Kidney (tissue), 13 donors: ENCODE measurements at regions not wholly inside any gene's neighbourhood (a gene's known extent, or its start where the extent isn't known, plus 50 kb on each side); places are given as distances from the start of the nearest gene placed in this dataset.

Experiments used
- DNase-seq, 5 donors: peaks; one replicate each; pipeline ENCODE4 v3.0.0-alpha.2; 2013 to 2020
- FAIRE-seq: peaks from 2 replicates; lab custom pipeline; 2012; peaks lifted over from hg19 to GRCh38; lab: Jason Lieb, UNC
- H3K27ac ChIP-seq, 2 donors: one replicate each; pipeline ENCODE4 v1.7.0; 2013; ENCODE audit warnings: low read depth in 2 of 2, low read length in 2 of 2, inconsistent platforms in 1 of 2
- H3K27me3 ChIP-seq: one replicate; pipeline ENCODE4 v1.7.1; 2013; ENCODE audit warnings: low read length, inconsistent platforms; ENCODE audit not compliant: control insufficient read depth, insufficient read depth
- H3K36me3 ChIP-seq, 3 donors: one replicate each; pipeline versions ENCODE4 v1.7.0 to v1.7.1; 2013; ENCODE audit warnings: low read length in 3 of 3, control low read depth in 1 of 3, inconsistent platforms in 1 of 3; ENCODE audit not compliant: insufficient read depth in 3 of 3, control insufficient read depth in 2 of 3
- H3K4me1 ChIP-seq, 3 donors: one replicate each; pipeline versions ENCODE4 v1.7.0 to v1.7.1; 2013; ENCODE audit warnings: low read length in 3 of 3, inconsistent platforms in 1 of 3, low read depth in 1 of 3; ENCODE audit not compliant: control insufficient read depth in 2 of 3, insufficient read depth in 2 of 3
- H3K4me3 ChIP-seq, 3 donors: one replicate each; pipeline versions ENCODE4 v1.7.0 to v1.8.1; 2013; ENCODE audit warnings: low read length in 3 of 3, control low read depth in 1 of 3, inconsistent platforms in 1 of 3
- H3K9ac ChIP-seq, 3 donors: one replicate each; pipeline versions ENCODE4 v1.7.0 to v1.7.1; 2013; ENCODE audit warnings: low read length in 3 of 3, control low read depth in 1 of 3, inconsistent platforms in 1 of 3
- H3K9me3 ChIP-seq, 3 donors: one replicate each; pipeline versions ENCODE4 v1.7.0 to v1.7.1; 2013; ENCODE audit warnings: low read length in 3 of 3, control low read depth in 1 of 3, inconsistent platforms in 1 of 3; ENCODE audit not compliant: control insufficient read depth in 2 of 3, insufficient read depth in 1 of 3
- CTCF ChIP-seq: IDR thresholded peaks from 3 replicates; pipeline ENCODE4 v1.5.1; 2012; ENCODE audit warnings: mild to moderate bottlenecking, moderate library complexity, borderline replicate concordance; ENCODE audit not compliant: insufficient read depth; ENCODE audit errors: extremely low read depth
- intact Hi-C: fragments of 100-400 bp; cut with DNase I; formaldehyde crosslinking; loops from one replicate; pipeline ENCODE4 v1.11.1; 2022
- donor health status: control.
- donor health status: control.
- donor health status: control.
- donor health status: control.
- donor health status: control.
- donor health status: DM: yes; HTN: yes; CAD: no.
- donor health status: Normal renal cell carcinoma (clear cell type).

DNA sequence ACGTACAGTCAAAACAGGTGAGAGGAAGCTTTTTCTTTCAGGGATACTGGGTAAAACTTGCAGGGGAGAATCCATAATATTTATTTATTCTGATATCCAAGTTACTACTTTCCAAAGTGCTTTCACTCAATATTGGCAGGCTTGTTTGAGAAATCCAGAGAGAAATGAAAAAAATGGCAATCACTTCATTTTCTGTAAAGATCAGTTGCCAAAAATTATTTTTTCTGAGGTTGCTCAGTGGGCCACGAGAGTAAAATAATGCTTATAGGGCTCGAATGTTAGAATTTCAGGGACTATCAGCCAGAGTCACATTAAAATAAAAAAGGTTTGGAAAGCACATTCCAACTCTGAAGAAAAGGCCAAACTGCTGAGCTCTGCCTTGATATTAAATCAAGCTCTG, 324.6 kb upstream of the RND3 start:
- intact Hi-C loops, result no loop called here
- no peaks in the 10 kb centered on the region for H3K36me3 ChIP-seq
- TF ChIP-seq CTCF, result no peak
- no peak overlapping the region for H3K9ac ChIP-seq
- H3K9me3 ChIP-seq, result no peaks in the 10 kb centered on the region
- H3K27me3 ChIP-seq, result no peaks in the 10 kb centered on the region
- peaks cover 0 to 2% (median 0%) of the 10 kb centered on the region in 3 donors for H3K4me1 ChIP-seq
- DNase-seq (no peak), FAIRE-seq (no peak)
- no peak overlapping the region for H3K4me3 ChIP-seq
- no peak overlapping the region for H3K27ac ChIP-seq

- H3K36me3 ChIP-seq, result no peaks in the 10 kb centered on the region
- TF ChIP-seq CTCF, result no peak
- DNase-seq (no peak), FAIRE-seq (no peak)
- no peaks in the 10 kb centered on the region for H3K27me3 ChIP-seq
- H3K4me1 ChIP-seq, result peaks cover 0 to 2% (median 0%) of the 10 kb centered on the region in 3 donors
- no peak overlapping the region for H3K9ac ChIP-seq
- H3K27ac ChIP-seq, result no peak overlapping the region
- intact Hi-C loops, result no loop called here
- H3K9me3 ChIP-seq, result no peaks in the 10 kb centered on the region
- H3K4me3 ChIP-seq, result no peak overlapping the region
These were observed 323.9 kb upstream of the RND3 start for GRCh38 chr2:150811259-150811855.

- Histone ChIP-seq H3K4me3 (no peak overlapping the region), H3K36me3 (no peaks in the 10 kb centered on the region), H3K9ac (no peak overlapping the region), H3K27ac (no peak overlapping the region), H3K9me3 (no peaks in the 10 kb centered on the region), H3K27me3 (no peaks in the 10 kb centered on the region), H3K4me1 (peaks cover 0 to 2% (median 0%) of the 10 kb centered on the region in 3 donors)
- no peak for DNase-seq
- intact Hi-C loops, result no loop called here
- no peak for FAIRE-seq
- TF ChIP-seq CTCF, result no peak
These were observed 321.6 kb upstream of the RND3 start for GRCh38 chr2:150809103-150809502.

GRCh38 chr2:150806336-150806735, 318.9 kb upstream of the RND3 start:
- Histone ChIP-seq H3K9me3 (no peaks in the 10 kb centered on the region), H3K27ac (no peak overlapping the region), H3K27me3 (no peaks in the 10 kb centered on the region), H3K36me3 (no peaks in the 10 kb centered on the region), H3K4me3 (no peak overlapping the region), H3K4me1 (peaks cover 0 to 2% (median 0%) of the 10 kb centered on the region in 3 donors), H3K9ac (no peak overlapping the region)
- no peak for TF ChIP-seq CTCF
- intact Hi-C loops, result no loop called here
- FAIRE-seq, result no peak
- DNase-seq, result peak in 2 of 5 donors; percentile 39 to 66
